ENCODE measurements at regions not wholly inside any gene's neighbourhood (a gene's known extent, or its start where the extent isn't known, plus 50 kb on each side); places are given as distances from the start of the nearest gene placed in this dataset.

DNA sequence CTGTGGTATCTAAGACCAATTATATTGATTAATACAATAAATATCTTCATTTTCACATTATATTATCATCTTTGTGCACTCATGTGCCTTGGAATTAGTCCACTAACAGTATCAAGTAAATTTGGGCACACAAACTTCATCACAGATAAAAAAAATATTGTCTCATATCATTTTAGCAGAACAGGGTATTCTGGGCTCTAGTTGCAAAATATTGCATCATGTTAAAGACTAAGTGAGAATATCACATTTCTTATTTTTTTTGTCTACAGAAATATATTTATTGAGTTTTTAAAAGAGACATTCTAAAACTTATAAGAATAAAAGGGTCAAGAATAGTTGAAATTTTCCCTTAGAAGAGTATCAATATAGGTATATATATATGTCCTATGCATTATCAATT, 754.1 kb upstream of the MAN1A1 start:
- Mint-ChIP-seq H3K36me3 (no peaks in the 10 kb centered on the region), H3K4me3 (no peak overlapping the region)

DNA sequence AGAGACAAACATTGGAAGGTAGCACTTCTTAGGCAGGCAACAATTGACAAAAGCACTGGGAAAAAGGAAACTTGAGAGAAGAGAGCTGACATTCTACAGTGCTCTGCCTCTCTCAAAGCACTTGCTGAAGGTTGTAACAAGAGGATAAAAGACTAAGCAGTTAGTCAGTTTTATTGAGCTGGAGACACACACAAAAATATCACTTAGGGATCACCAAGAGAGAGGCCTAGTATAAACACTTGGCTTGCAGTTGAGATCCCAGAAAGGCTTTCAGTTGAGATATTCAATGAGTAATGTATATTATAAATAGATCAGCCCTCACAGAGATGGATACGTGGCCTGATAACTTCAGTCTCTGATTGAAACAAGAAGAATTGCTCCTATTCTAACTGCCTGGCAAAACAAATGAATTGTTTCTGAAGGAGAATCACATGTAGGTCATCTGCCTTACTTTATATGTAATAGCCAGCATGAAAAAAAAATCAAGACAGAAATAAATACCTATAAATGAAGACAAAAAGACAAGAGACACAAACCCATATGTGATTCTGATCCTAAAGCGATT, 747.2 kb upstream of the MAN1A1 start:
- ATAC-seq (no peak), DNase-seq (no peak)
- no peak overlapping the region for H3K4me3 Mint-ChIP-seq
- H3K4me1 Mint-ChIP-seq, result no peaks in the 10 kb centered on the region
- POLR2A ChIA-PET, result no interaction called here
- no peaks in the 10 kb centered on the region for H3K36me3 Mint-ChIP-seq
- no peaks in the 10 kb centered on the region for H3K27me3 Mint-ChIP-seq
- H3K9me3 Mint-ChIP-seq, result no peaks in the 10 kb centered on the region
- H3K27ac Mint-ChIP-seq, result no peak overlapping the region

More for the DNA sequence above, 754.1 kb upstream of the MAN1A1 start:
- Mint-ChIP-seq H3K9me3 (peaks cover 0 to 2% (median 0%) of the 10 kb centered on the region in 9 donors), H3K27me3 (no peaks in the 10 kb centered on the region), H3K27ac (no peak overlapping the region), H3K4me1 (no peaks in the 10 kb centered on the region)
- no peak for ATAC-seq
- DNase-seq, result no peak
- POLR2A ChIA-PET, result no interaction called here

GRCh38 chr6:120083186-120083585, 733.6 kb upstream of the MAN1A1 start:
- peaks cover 0 to 3% (median 0%) of the 10 kb centered on the region in 5 donors for H3K27me3 Mint-ChIP-seq
- H3K27ac Mint-ChIP-seq, result no peak overlapping the region
- DNase-seq (no peak), ATAC-seq (no peak)
- H3K36me3 Mint-ChIP-seq, result no peaks in the 10 kb centered on the region
- no peaks in the 10 kb centered on the region for H3K4me1 Mint-ChIP-seq
- peaks cover 0 to 5% (median 0%) of the 10 kb centered on the region in 9 donors for H3K9me3 Mint-ChIP-seq
- POLR2A ChIA-PET, result no interaction called here
- no peak overlapping the region for H3K4me3 Mint-ChIP-seq

- POLR2A ChIA-PET, result no interaction called here
- DNase-seq (no peak), ATAC-seq (no peak)
- Mint-ChIP-seq H3K27ac (no peak overlapping the region), H3K27me3 (peaks cover 0 to 13% (median 0%) of the 10 kb centered on the region in 5 donors), H3K36me3 (no peaks in the 10 kb centered on the region), H3K4me3 (no peak overlapping the region), H3K9me3 (no peaks in the 10 kb centered on the region), H3K4me1 (no peaks in the 10 kb centered on the region)
These were observed 727.9 kb upstream of the MAN1A1 start for GRCh38 chr6:120077489-120077888.

DNA sequence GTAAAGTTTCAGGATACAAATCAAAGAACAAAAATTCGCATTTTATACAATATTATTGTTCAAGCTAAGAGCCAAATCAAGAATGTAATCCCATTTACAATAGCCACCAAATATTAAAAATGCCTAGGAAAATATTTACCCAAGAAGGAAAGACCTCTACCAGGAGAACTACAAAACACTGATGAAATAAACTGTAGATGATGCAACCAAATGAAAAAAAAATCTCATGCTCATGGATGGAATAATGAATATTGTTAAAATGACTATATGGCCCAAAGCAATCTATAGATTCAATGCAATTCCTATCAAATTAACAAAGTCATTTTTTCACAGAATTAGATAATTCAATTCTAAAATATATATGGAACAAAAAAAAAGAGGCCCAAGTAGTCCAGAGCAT, 708.8 kb upstream of the MAN1A1 start:
- POLR2A ChIA-PET, result no interaction called here

DNA sequence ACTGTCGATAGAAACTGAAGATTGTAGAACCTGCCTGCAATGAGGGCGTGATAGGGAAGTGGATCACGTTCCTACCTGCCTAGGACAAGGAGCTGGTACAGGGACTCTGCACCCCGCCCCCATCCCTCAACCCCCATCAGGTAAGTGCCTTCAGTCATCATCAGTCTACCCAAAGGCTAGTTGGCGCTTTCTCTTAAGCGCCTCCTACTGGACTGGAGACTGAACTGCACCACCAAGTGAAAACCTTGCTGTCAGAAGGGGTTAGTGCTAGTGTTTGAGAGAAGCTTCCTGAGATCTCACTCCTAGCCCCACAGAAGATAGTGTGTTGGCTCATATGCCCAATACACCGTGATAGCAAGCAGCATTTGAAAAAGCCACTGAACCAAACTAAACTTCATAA, 706.5 kb upstream of the MAN1A1 start:
- Mint-ChIP-seq H3K4me1 (no peaks in the 10 kb centered on the region), H3K36me3 (peaks cover 0 to 5% (median 0%) of the 10 kb centered on the region in 3 donors), H3K4me3 (no peak overlapping the region), H3K27me3 (no peaks in the 10 kb centered on the region), H3K9me3 (peaks cover 0 to 23% (median 7%) of the 10 kb centered on the region in 9 donors), H3K27ac (no peak overlapping the region)
- POLR2A ChIA-PET, result no interaction called here
- no peak for DNase-seq
- no peak for ATAC-seq

More for the DNA sequence above, 708.8 kb upstream of the MAN1A1 start:
- peaks cover 0 to 30% (median 8%) of the 10 kb centered on the region in 9 donors for H3K9me3 Mint-ChIP-seq
- no peak overlapping the region for H3K27ac Mint-ChIP-seq
- H3K4me3 Mint-ChIP-seq, result no peak overlapping the region
- H3K36me3 Mint-ChIP-seq, result peaks cover 0 to 5% (median 0%) of the 10 kb centered on the region in 3 donors
- no peak for ATAC-seq
- H3K4me1 Mint-ChIP-seq, result no peaks in the 10 kb centered on the region
- no peaks in the 10 kb centered on the region for H3K27me3 Mint-ChIP-seq
- DNase-seq, result no peak

DNA sequence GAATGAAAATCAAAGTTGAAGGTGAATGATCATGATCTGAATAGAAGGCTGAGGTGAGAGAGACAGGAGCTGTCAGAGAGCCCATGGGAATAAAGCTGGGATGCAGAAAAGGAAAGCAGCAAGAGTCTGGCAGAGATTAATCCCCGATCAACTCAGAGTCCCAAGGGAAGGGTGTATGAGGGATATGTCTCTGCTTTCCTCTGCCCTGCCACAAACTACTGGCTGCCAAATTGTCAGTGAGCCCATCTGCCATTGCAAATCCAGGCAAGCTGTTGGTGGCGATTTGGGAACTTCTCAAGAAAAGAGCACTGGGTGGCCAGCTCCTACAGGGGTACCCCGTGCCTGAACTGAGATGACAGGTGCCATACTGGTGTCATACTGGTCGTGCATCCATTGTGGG, 705.5 kb upstream of the MAN1A1 start:
- Mint-ChIP-seq H3K9me3 (peaks cover 0 to 16% (median 7%) of the 10 kb centered on the region in 9 donors), H3K27me3 (no peaks in the 10 kb centered on the region), H3K4me1 (no peaks in the 10 kb centered on the region), H3K27ac (no peak overlapping the region), H3K4me3 (no peak overlapping the region), H3K36me3 (peaks cover 0 to 5% (median 0%) of the 10 kb centered on the region in 3 donors)
- DNase-seq, result no peak
- no peak for ATAC-seq
- POLR2A ChIA-PET, result no interaction called here

DNA sequence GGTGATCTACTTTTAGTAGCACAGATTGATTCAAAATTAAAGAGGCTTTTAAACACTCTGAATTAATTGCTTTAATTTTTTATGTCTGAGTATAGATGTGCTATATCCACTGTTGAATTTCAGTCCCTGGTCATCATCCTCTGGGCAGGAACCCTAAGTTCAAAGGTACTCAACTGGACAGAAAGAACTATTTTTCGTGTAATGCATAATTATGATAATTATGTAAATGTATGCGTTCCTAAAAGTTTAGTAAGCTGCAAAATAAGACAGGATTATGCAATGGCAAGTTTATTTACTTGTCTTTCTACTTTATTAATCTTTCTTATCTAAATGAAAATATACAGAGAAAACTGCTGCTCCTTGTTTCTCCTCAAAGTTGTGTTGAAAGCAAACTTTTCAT, 690.1 kb upstream of the MAN1A1 start:
- peaks cover 0 to 9% (median 2%) of the 10 kb centered on the region in 5 donors for H3K27me3 Mint-ChIP-seq
- H3K36me3 Mint-ChIP-seq, result no peaks in the 10 kb centered on the region
- DNase-seq (no peak), ATAC-seq (no peak)
- peaks cover 0 to 1% (median 0%) of the 10 kb centered on the region in 4 donors for H3K4me1 Mint-ChIP-seq
- no peak overlapping the region for H3K27ac Mint-ChIP-seq
- H3K4me3 Mint-ChIP-seq, result no peak overlapping the region
- POLR2A ChIA-PET, result no interaction called here
- peaks cover 0 to 2% (median 0%) of the 10 kb centered on the region in 9 donors for H3K9me3 Mint-ChIP-seq

DNA sequence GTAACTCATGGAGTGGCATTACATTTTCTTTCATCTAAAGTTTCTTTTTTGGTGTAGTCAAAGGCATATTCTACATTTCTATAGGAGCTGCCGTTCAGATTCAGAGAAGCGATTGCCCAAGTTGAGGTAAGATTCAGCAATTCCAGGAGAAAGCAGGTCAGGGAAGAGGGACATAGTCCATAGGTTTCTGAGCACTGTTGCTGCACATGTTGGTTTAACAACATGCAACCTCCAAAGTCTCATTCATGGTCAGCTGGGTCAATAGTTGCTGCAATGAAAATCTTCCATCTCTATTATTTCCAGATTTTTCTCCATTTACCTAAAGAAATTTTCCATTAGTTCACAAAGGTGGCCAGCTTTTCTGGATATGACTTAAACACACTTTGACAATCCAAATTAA, 682.3 kb upstream of the MAN1A1 start:
- Mint-ChIP-seq H3K27ac (no peak overlapping the region), H3K4me3 (no peak overlapping the region), H3K36me3 (no peaks in the 10 kb centered on the region), H3K4me1 (no peaks in the 10 kb centered on the region), H3K27me3 (peaks cover 0 to 3% (median 0%) of the 10 kb centered on the region in 5 donors), H3K9me3 (peaks cover 0 to 4% (median 0%) of the 10 kb centered on the region in 9 donors)
- no peak for ATAC-seq
- no peak for DNase-seq
- POLR2A ChIA-PET, result no interaction called here

DNA sequence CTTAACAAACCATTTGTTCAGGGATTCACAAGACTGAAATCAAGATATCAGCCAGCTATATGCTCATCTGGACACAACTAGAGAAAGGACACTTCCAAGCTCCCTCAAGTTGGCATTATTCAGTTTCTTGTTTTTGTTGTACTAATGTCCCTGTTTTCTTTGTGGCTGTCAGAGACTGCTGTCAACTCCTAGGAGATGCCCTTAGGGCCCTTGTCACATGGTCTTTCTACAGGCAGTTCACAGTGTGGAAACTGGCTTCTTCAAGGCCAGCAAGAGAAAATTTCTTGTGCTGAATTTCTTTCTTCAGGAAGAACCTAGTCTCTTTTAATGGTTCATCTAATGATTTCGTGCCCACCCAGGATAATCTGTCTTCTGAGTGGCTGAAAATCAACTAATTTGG, 677.2 kb upstream of the MAN1A1 start:
- no peak overlapping the region for H3K27ac Mint-ChIP-seq
- DNase-seq, result no peak
- no peaks in the 10 kb centered on the region for H3K36me3 Mint-ChIP-seq
- peaks cover 0 to 7% (median 0%) of the 10 kb centered on the region in 9 donors for H3K9me3 Mint-ChIP-seq
- no peaks in the 10 kb centered on the region for H3K4me1 Mint-ChIP-seq
- no peaks in the 10 kb centered on the region for H3K27me3 Mint-ChIP-seq
- ATAC-seq, result no peak
- POLR2A ChIA-PET, result no interaction called here
- H3K4me3 Mint-ChIP-seq, result no peak overlapping the region

- no peak overlapping the region for H3K4me3 Mint-ChIP-seq
- no peaks in the 10 kb centered on the region for H3K4me1 Mint-ChIP-seq
- H3K36me3 Mint-ChIP-seq, result no peaks in the 10 kb centered on the region
- DNase-seq (no peak), ATAC-seq (no peak)
- no peak overlapping the region for H3K27ac Mint-ChIP-seq
- POLR2A ChIA-PET, result no interaction called here
- H3K27me3 Mint-ChIP-seq, result peaks cover 0 to 1% (median 0%) of the 10 kb centered on the region in 5 donors
- peaks cover 0 to 4% (median 0%) of the 10 kb centered on the region in 9 donors for H3K9me3 Mint-ChIP-seq
These were observed 660.5 kb upstream of the MAN1A1 start for GRCh38 chr6:120010075-120010474.

DNA sequence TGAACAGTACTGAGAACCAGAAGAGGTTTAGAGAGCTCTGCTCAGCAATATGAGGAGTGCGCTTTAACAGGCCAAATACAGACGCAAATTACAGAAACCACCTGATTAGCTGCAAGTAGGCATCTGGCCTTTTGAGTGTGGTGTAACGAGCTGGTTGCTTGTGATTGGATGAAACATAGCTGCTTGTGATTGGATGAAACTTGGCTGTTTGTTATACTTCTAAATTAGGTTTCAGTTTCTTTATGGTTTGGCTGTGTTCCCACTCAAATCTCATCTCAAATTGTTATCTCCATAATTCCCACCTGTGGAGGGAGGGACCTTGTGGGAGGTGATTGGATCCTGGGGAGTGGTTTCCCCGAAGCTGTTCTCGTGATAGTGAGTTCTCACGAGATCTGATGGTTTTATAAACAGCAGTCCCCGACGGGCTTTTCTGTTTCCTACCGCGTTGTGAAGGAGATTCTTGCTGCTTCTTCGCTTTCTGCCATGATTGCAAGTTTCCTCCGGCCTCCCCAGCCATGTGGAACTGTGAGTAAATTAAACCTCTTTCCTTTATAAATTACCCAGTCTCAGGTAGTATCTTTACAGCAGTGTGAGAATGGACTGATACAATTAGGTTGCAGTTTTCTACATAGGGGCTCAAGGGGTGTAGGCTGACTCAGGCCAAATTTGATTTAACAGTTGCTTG, 655.9 kb upstream of the MAN1A1 start:
- Mint-ChIP-seq H3K4me3 (peak overlapping the region in 1 of 10 donors; percentile 31), H3K4me1 (no peaks in the 10 kb centered on the region), H3K9me3 (peaks cover 0 to 4% (median 0%) of the 10 kb centered on the region in 9 donors), H3K36me3 (no peaks in the 10 kb centered on the region), H3K27me3 (peaks cover 0 to 4% (median 0%) of the 10 kb centered on the region in 5 donors), H3K27ac (no peak overlapping the region)
- POLR2A ChIA-PET, result no interaction called here
- no peak for ATAC-seq
- DNase-seq, result no peak

DNA sequence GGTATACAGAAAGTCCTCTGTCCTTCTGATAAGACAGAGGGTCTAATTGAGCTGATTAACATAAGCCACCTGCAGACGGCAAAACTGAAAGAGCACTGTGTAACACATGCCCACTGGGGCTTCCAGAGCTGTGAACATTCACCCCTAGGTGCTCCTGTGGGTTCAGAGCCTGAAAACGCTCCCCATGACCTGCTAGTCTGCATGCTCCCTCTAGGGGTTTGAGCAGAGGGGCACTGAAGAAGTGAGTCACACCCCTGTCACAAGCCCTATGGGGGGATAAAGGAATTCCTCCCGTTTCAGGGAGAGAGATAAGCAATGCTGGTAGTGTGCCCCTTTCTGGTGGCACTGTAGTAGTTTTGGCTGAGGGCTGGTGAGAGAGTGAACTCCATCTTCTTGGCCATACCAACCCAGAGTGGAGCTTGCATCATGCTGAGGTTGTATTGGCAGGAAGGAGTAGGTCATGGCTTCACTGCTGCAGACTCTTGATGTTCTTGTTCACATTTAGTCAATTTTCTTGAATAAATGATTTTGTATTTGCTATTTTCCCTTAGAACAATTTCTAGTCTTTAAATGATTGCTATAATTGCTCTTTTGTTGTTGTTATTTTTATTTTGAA, 637.5 kb upstream of the MAN1A1 start:
- DNase-seq, result no peak
- ATAC-seq, result no peak
- H3K4me3 Mint-ChIP-seq, result no peak overlapping the region
- POLR2A ChIA-PET, result no interaction called here
- peak overlapping the region in 1 of 10 donors; percentile 49 for H3K27ac Mint-ChIP-seq
- peaks cover 0 to 2% (median 0%) of the 10 kb centered on the region in 5 donors for H3K27me3 Mint-ChIP-seq
- H3K4me1 Mint-ChIP-seq, result no peaks in the 10 kb centered on the region
- no peaks in the 10 kb centered on the region for H3K36me3 Mint-ChIP-seq
- peaks cover 0 to 2% (median 0%) of the 10 kb centered on the region in 9 donors for H3K9me3 Mint-ChIP-seq
